ENCODE measurements at regions not wholly inside any gene's neighbourhood (a gene's known extent, or its start where the extent isn't known, plus 50 kb on each side); places are given as distances from the start of the nearest gene placed in this dataset.

DNA sequence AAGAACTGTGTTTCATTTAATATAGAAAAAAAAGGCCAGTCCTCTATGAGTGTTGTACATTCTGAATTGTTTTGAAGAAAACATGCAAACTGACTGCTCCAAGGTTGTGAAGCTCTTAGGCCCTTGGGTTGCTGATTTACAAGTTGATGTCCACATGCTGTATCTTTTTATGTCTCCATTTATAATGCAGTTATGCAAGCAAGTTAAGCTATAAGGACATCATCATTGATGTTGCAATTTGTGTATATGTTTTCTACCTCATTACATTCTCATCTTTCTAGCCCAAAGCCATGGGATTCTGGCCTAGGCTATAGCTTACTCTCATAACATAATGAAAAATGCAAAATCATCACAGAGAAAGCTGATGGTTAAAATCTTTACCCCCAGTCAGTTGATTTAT lies 245.7 kb upstream of the AGTR1 start:
- intact Hi-C loops (cut with DNase I) = no loop called here
- TF ChIP-seq, protein P1, sequence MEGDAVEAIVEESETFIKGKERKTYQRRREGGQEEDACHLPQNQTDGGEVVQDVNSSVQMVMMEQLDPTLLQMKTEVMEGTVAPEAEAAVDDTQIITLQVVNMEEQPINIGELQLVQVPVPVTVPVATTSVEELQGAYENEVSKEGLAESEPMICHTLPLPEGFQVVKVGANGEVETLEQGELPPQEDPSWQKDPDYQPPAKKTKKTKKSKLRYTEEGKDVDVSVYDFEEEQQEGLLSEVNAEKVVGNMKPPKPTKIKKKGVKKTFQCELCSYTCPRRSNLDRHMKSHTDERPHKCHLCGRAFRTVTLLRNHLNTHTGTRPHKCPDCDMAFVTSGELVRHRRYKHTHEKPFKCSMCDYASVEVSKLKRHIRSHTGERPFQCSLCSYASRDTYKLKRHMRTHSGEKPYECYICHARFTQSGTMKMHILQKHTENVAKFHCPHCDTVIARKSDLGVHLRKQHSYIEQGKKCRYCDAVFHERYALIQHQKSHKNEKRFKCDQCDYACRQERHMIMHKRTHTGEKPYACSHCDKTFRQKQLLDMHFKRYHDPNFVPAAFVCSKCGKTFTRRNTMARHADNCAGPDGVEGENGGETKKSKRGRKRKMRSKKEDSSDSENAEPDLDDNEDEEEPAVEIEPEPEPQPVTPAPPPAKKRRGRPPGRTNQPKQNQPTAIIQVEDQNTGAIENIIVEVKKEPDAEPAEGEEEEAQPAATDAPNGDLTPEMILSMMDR (IDR thresholded peaks at IDR 0.05; ENCODE audit: borderline replicate concordance, extremely low read depth, insufficient read depth) = no peak
- Histone ChIP-seq H3K27me3 (ENCODE audit: control insufficient read depth, insufficient read depth, low read length) (no peaks in the 10 kb centered on the region), H3K36me3 (ENCODE audit: control insufficient read depth in 2 of 3, insufficient read depth in 3 of 3, low read length in 3 of 3) (no peaks in the 10 kb centered on the region), H3K27ac (ENCODE audit: low read depth in 2 of 2, low read length in 2 of 2) (no peak overlapping the region), H3K4me3 (ENCODE audit: low read length in 3 of 3) (no peak overlapping the region), H3K9me3 (ENCODE audit: control insufficient read depth in 2 of 3, insufficient read depth in 1 of 3, low read length in 3 of 3) (no peaks in the 10 kb centered on the region), H3K4me1 (ENCODE audit: control insufficient read depth in 2 of 3, insufficient read depth in 2 of 3, low read depth in 1 of 3, low read length in 3 of 3) (no peaks in the 10 kb centered on the region), H3K9ac (ENCODE audit: low read length in 3 of 3) (no peak overlapping the region)
- FAIRE-seq (no peak), DNase-seq (no peak)

DNA sequence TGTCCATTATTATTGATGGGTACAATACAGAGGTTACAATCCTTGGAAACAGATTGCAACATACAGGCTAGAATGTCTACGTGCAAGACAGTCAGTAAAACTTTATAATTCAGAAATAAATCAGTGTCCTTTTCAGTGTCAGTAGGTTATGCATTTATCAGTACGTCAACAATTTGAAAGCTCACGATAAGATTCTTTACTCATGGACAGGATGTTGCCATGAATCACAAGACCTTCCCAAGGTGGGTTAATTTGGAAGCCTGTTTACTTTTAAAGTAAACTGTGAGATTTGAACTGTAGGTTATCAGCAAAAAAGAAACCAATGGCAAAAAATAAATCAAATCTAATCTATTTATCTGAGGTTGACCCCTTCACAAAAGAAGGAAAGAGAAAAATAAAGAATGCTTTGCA lies 243.9 kb upstream of the AGTR1 start:
- Histone ChIP-seq H3K4me3 (ENCODE audit: low read length in 3 of 3) (no peak overlapping the region), H3K27me3 (ENCODE audit: control insufficient read depth, insufficient read depth, low read length) (no peaks in the 10 kb centered on the region), H3K36me3 (ENCODE audit: control insufficient read depth in 2 of 3, insufficient read depth in 3 of 3, low read length in 3 of 3) (no peaks in the 10 kb centered on the region), H3K9me3 (ENCODE audit: control insufficient read depth in 2 of 3, insufficient read depth in 1 of 3, low read length in 3 of 3) (no peaks in the 10 kb centered on the region), H3K9ac (ENCODE audit: low read length in 3 of 3) (no peak overlapping the region), H3K4me1 (ENCODE audit: control insufficient read depth in 2 of 3, insufficient read depth in 2 of 3, low read depth in 1 of 3, low read length in 3 of 3) (no peaks in the 10 kb centered on the region), H3K27ac (ENCODE audit: low read depth in 2 of 2, low read length in 2 of 2) (no peak overlapping the region)
- no peak for FAIRE-seq
- TF ChIP-seq, protein P1 (IDR thresholded peaks at IDR 0.05; ENCODE audit: borderline replicate concordance, extremely low read depth, insufficient read depth) = no peak
- intact Hi-C loops (cut with DNase I) = no loop called here
- peak in 2 of 5 donors; percentile 46 to 49 for DNase-seq

DNA sequence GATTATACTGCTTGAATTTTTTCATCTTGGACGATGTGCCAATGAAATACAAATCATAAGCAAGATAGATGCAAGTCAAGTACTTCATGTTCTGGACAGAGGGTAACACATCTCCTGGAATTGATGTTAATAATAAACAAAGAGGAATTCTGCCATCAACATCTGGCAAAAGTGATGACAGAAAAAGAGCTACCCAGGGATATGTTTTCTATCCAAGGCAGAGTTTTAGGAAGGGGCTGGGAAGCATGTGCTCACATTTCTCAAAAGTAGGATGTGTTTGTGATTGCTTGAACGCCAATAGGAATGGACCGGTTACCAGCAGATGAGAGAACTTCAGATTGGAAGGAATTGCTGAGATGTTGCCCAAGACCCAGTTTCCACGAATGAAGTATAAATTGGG lies 242.6 kb upstream of the AGTR1 start:
- no peak overlapping the region for H3K9ac ChIP-seq (ENCODE audit: low read length in 3 of 3)
- intact Hi-C loops (cut with DNase I) = no loop called here
- DNase-seq (no peak), FAIRE-seq (no peak)
- no peaks in the 10 kb centered on the region for H3K27me3 ChIP-seq (ENCODE audit: control insufficient read depth, insufficient read depth, low read length)
- H3K9me3 ChIP-seq (ENCODE audit: control insufficient read depth in 2 of 3, insufficient read depth in 1 of 3, low read length in 3 of 3) = no peaks in the 10 kb centered on the region
- H3K27ac ChIP-seq (ENCODE audit: low read depth in 2 of 2, low read length in 2 of 2) = no peak overlapping the region
- no peak overlapping the region for H3K4me3 ChIP-seq (ENCODE audit: low read length in 3 of 3)
- TF ChIP-seq, protein P1 (IDR thresholded peaks at IDR 0.05; ENCODE audit: borderline replicate concordance, extremely low read depth, insufficient read depth) = no peak
- H3K4me1 ChIP-seq (ENCODE audit: control insufficient read depth in 2 of 3, insufficient read depth in 2 of 3, low read depth in 1 of 3, low read length in 3 of 3) = no peaks in the 10 kb centered on the region
- H3K36me3 ChIP-seq (ENCODE audit: control insufficient read depth in 2 of 3, insufficient read depth in 3 of 3, low read length in 3 of 3) = no peaks in the 10 kb centered on the region

DNA sequence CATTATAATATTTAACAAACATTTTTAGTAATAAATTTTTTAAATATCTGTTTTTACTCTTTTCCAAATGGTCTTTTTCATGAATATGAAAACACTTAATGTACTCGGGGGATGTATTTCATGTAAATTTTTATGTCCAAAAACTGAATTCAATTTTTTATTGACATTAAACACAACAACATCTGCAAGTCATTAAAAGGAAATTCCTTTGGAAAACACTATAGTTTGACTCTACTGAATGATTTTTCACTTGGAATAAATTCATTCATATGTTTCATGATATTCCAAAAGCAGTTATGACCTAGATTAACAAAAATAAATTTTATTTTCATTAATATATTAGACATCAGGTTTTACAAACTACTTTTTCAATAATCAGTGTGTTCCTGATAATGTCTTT lies 239.8 kb upstream of the AGTR1 start:
- Histone ChIP-seq H3K27me3 (ENCODE audit: control insufficient read depth, insufficient read depth, low read length) (no peaks in the 10 kb centered on the region), H3K9me3 (ENCODE audit: control insufficient read depth in 2 of 3, insufficient read depth in 1 of 3, low read length in 3 of 3) (no peaks in the 10 kb centered on the region), H3K36me3 (ENCODE audit: control insufficient read depth in 2 of 3, insufficient read depth in 3 of 3, low read length in 3 of 3) (no peaks in the 10 kb centered on the region), H3K27ac (ENCODE audit: low read depth in 2 of 2, low read length in 2 of 2) (no peak overlapping the region), H3K4me1 (ENCODE audit: control insufficient read depth in 2 of 3, insufficient read depth in 2 of 3, low read depth in 1 of 3, low read length in 3 of 3) (no peaks in the 10 kb centered on the region), H3K4me3 (ENCODE audit: low read length in 3 of 3) (no peak overlapping the region), H3K9ac (ENCODE audit: low read length in 3 of 3) (no peak overlapping the region)
- TF ChIP-seq, protein P1 (IDR thresholded peaks at IDR 0.05; ENCODE audit: borderline replicate concordance, extremely low read depth, insufficient read depth) = no peak
- FAIRE-seq = peak; percentile 68
- no peak for DNase-seq
- intact Hi-C loops (cut with DNase I) = no loop called here
